ENCODE measurements at regions not wholly inside any gene's neighbourhood (a gene's known extent, or its start where the extent isn't known, plus 50 kb on each side); places are given as distances from the start of the nearest gene placed in this dataset.

GRCh38 chr1:50257940-50258685, 149.4 kb downstream of the ELAVL4 start:
- ChIA-PET CTCF (interaction anchor here (1.5 kb wide), 1 partner anchor 13 kb away, joined by 5 read pairs; no protein-coding TSS in a partner anchor), POLR2A (no interaction called here)
- Mint-ChIP-seq H3K4me3 (no peak overlapping the region), H3K9me3 (no peaks in the 10 kb centered on the region), H3K36me3 (no peaks in the 10 kb centered on the region), H3K27me3 (ENCODE audit: low read depth) (peaks cover 6% of the 10 kb centered on the region), H3K27ac (no peak overlapping the region), H3K4me1 (no peaks in the 10 kb centered on the region)
- no peak for DNase-seq (ENCODE audit: low spot score)
- TF ChIP-seq ZNF317 (CRISPR knock-in tag; IDR thresholded peaks at IDR 0.05; ENCODE audit: borderline replicate concordance, low read depth) = no peak
- TF ChIP-seq, protein P1, sequence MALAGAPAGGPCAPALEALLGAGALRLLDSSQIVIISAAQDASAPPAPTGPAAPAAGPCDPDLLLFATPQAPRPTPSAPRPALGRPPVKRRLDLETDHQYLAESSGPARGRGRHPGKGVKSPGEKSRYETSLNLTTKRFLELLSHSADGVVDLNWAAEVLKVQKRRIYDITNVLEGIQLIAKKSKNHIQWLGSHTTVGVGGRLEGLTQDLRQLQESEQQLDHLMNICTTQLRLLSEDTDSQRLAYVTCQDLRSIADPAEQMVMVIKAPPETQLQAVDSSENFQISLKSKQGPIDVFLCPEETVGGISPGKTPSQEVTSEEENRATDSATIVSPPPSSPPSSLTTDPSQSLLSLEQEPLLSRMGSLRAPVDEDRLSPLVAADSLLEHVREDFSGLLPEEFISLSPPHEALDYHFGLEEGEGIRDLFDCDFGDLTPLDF (CRISPR knock-in tag; IDR thresholded peaks at IDR 0.05) = no peak
- TF ChIP-seq CREM (CRISPR knock-in tag; IDR thresholded peaks at IDR 0.05) = no peak
- TF ChIP-seq NFE2L1 (CRISPR knock-in tag; IDR thresholded peaks at IDR 0.05) = no peak
- TF ChIP-seq, protein P2, sequence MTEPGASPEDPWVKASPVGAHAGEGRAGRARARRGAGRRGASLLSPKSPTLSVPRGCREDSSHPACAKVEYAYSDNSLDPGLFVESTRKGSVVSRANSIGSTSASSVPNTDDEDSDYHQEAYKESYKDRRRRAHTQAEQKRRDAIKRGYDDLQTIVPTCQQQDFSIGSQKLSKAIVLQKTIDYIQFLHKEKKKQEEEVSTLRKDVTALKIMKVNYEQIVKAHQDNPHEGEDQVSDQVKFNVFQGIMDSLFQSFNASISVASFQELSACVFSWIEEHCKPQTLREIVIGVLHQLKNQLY (CRISPR knock-in tag; IDR thresholded peaks at IDR 0.05) = no peak
- no peak for TF ChIP-seq E2F4 (CRISPR knock-in tag; IDR thresholded peaks at IDR 0.05; ENCODE audit: borderline replicate concordance, low read depth)
- no peak for TF ChIP-seq ZSCAN18 (CRISPR knock-in tag; IDR thresholded peaks at IDR 0.05)
- TF ChIP-seq ZNF138 (CRISPR knock-in tag; conservative IDR thresholded peaks at IDR 0.05) = no peak
- TF ChIP-seq TP53 (CRISPR knock-in tag; IDR thresholded peaks at IDR 0.05) = no peak
- TF ChIP-seq ARID4B (CRISPR knock-in tag; IDR thresholded peaks at IDR 0.05; ENCODE audit: borderline replicate concordance) = no peak
- TF ChIP-seq, protein P3, sequence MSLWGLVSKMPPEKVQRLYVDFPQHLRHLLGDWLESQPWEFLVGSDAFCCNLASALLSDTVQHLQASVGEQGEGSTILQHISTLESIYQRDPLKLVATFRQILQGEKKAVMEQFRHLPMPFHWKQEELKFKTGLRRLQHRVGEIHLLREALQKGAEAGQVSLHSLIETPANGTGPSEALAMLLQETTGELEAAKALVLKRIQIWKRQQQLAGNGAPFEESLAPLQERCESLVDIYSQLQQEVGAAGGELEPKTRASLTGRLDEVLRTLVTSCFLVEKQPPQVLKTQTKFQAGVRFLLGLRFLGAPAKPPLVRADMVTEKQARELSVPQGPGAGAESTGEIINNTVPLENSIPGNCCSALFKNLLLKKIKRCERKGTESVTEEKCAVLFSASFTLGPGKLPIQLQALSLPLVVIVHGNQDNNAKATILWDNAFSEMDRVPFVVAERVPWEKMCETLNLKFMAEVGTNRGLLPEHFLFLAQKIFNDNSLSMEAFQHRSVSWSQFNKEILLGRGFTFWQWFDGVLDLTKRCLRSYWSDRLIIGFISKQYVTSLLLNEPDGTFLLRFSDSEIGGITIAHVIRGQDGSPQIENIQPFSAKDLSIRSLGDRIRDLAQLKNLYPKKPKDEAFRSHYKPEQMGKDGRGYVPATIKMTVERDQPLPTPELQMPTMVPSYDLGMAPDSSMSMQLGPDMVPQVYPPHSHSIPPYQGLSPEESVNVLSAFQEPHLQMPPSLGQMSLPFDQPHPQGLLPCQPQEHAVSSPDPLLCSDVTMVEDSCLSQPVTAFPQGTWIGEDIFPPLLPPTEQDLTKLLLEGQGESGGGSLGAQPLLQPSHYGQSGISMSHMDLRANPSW (CRISPR knock-in tag; conservative IDR thresholded peaks at IDR 0.05; ENCODE audit: low read depth) = no peak
- TF ChIP-seq, protein P4, sequence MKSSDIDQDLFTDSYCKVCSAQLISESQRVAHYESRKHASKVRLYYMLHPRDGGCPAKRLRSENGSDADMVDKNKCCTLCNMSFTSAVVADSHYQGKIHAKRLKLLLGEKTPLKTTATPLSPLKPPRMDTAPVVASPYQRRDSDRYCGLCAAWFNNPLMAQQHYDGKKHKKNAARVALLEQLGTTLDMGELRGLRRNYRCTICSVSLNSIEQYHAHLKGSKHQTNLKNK (CRISPR knock-in tag; IDR thresholded peaks at IDR 0.05) = no peak
- no peak for TF ChIP-seq OVOL2 (CRISPR knock-in tag; IDR thresholded peaks at IDR 0.05; ENCODE audit: borderline replicate concordance)
- no peak for ATAC-seq

All from WTC11 (cell line).